Kidney (tissue), 13 donors: ENCODE measurements at regions not wholly inside any gene's neighbourhood (a gene's known extent, or its start where the extent isn't known, plus 50 kb on each side); places are given as distances from the start of the nearest gene placed in this dataset.

Source experiments
- DNase-seq, 5 donors: peaks; one replicate each; pipeline ENCODE4 v3.0.0-alpha.2; 2013 to 2020
- FAIRE-seq: peaks from 2 replicates; lab custom pipeline; 2012; peaks lifted over from hg19 to GRCh38; lab: Jason Lieb, UNC
- H3K27ac ChIP-seq, 2 donors: one replicate each; pipeline ENCODE4 v1.7.0; 2013; ENCODE audit warnings: low read depth in 2 of 2, low read length in 2 of 2, inconsistent platforms in 1 of 2
- H3K27me3 ChIP-seq: one replicate; pipeline ENCODE4 v1.7.1; 2013; ENCODE audit warnings: low read length, inconsistent platforms; ENCODE audit not compliant: control insufficient read depth, insufficient read depth
- H3K36me3 ChIP-seq, 3 donors: one replicate each; pipeline versions ENCODE4 v1.7.0 to v1.7.1; 2013; ENCODE audit warnings: low read length in 3 of 3, control low read depth in 1 of 3, inconsistent platforms in 1 of 3; ENCODE audit not compliant: insufficient read depth in 3 of 3, control insufficient read depth in 2 of 3
- H3K4me1 ChIP-seq, 3 donors: one replicate each; pipeline versions ENCODE4 v1.7.0 to v1.7.1; 2013; ENCODE audit warnings: low read length in 3 of 3, inconsistent platforms in 1 of 3, low read depth in 1 of 3; ENCODE audit not compliant: control insufficient read depth in 2 of 3, insufficient read depth in 2 of 3
- H3K4me3 ChIP-seq, 3 donors: one replicate each; pipeline versions ENCODE4 v1.7.0 to v1.8.1; 2013; ENCODE audit warnings: low read length in 3 of 3, control low read depth in 1 of 3, inconsistent platforms in 1 of 3
- H3K9ac ChIP-seq, 3 donors: one replicate each; pipeline versions ENCODE4 v1.7.0 to v1.7.1; 2013; ENCODE audit warnings: low read length in 3 of 3, control low read depth in 1 of 3, inconsistent platforms in 1 of 3
- H3K9me3 ChIP-seq, 3 donors: one replicate each; pipeline versions ENCODE4 v1.7.0 to v1.7.1; 2013; ENCODE audit warnings: low read length in 3 of 3, control low read depth in 1 of 3, inconsistent platforms in 1 of 3; ENCODE audit not compliant: control insufficient read depth in 2 of 3, insufficient read depth in 1 of 3
- CTCF ChIP-seq: IDR thresholded peaks from 3 replicates; pipeline ENCODE4 v1.5.1; 2012; ENCODE audit warnings: mild to moderate bottlenecking, moderate library complexity, borderline replicate concordance; ENCODE audit not compliant: insufficient read depth; ENCODE audit errors: extremely low read depth
- intact Hi-C: fragments of 100-400 bp; cut with DNase I; formaldehyde crosslinking; loops from one replicate; pipeline ENCODE4 v1.11.1; 2022
- donor health status: control.
- donor health status: control.
- donor health status: control.
- donor health status: control.
- donor health status: control.
- donor health status: DM: yes; HTN: yes; CAD: no.
- donor health status: Normal renal cell carcinoma (clear cell type).

- TF ChIP-seq CTCF, result no peak
- Histone ChIP-seq H3K36me3 (no peaks in the 10 kb centered on the region), H3K27me3 (no peaks in the 10 kb centered on the region), H3K27ac (no peak overlapping the region), H3K9me3 (no peaks in the 10 kb centered on the region), H3K4me1 (peaks cover 0 to 10% (median 3%) of the 10 kb centered on the region in 3 donors), H3K9ac (no peak overlapping the region), H3K4me3 (no peak overlapping the region)
- intact Hi-C loops, result no loop called here
- DNase-seq (no peak), FAIRE-seq (no peak)
These were observed 414.6 kb upstream of the TBL1XR1 start for GRCh38 chr3:177611752-177612334.

- Histone ChIP-seq H3K27me3 (no peaks in the 10 kb centered on the region), H3K36me3 (no peaks in the 10 kb centered on the region), H3K27ac (no peak overlapping the region), H3K9ac (no peak overlapping the region), H3K4me1 (peaks cover 0 to 14% (median 3%) of the 10 kb centered on the region in 3 donors), H3K9me3 (no peaks in the 10 kb centered on the region), H3K4me3 (no peak overlapping the region)
- DNase-seq, result no peak
- intact Hi-C loops, result no loop called here
- TF ChIP-seq CTCF, result no peak
- FAIRE-seq, result no peak
These were observed 416.6 kb upstream of the TBL1XR1 start for GRCh38 chr3:177613901-177614300.

GRCh38 chr3:177615015-177615414 is 417.7 kb upstream of the TBL1XR1 start:
- intact Hi-C loops, result no loop called here
- DNase-seq (peak in 1 of 5 donors; percentile 81), FAIRE-seq (no peak)
- TF ChIP-seq CTCF, result no peak
- Histone ChIP-seq H3K9ac (no peak overlapping the region), H3K27ac (no peak overlapping the region), H3K9me3 (no peaks in the 10 kb centered on the region), H3K27me3 (no peaks in the 10 kb centered on the region), H3K36me3 (no peaks in the 10 kb centered on the region), H3K4me1 (peaks cover 0 to 22% (median 3%) of the 10 kb centered on the region in 3 donors), H3K4me3 (no peak overlapping the region)
